H1 (cell line): ENCODE measurements at regions not wholly inside any gene's neighbourhood (a gene's known extent, or its start where the extent isn't known, plus 50 kb on each side); places are given as distances from the start of the nearest gene placed in this dataset.

Experiments
- KDM1A ChIP-seq: fragments of 200-600, 300-600 bp; sonication (generic); IDR thresholded peaks from 2 replicates; pipeline ENCODE4 v1.7.1; 2016; ENCODE audit warnings: mild to moderate bottlenecking, low read length, borderline replicate concordance
- SP1 ChIP-seq: IDR thresholded peaks from 2 replicates; pipeline ENCODE4 v1.6.1; 2011; ENCODE audit warnings: low read depth, low read length

DNA sequence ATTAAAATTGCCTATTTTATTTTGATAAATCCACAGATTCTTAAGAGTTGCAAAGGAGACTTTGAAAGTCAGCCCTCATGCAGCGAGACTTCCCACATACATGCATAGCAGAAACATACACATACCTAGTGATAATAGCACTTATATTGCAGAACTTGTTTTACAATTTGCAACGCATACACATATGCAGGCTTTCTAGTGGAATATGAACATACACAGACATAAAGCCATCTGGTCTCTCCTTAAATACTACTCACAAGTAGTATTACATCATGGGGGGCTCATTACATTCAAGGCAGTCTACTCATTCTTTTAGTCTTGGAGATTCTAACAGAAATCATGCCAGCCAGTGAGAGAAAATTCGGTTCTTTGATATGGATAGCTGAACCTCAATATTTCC, 295.1 kb upstream of the RND3 start:
- no peak for TF ChIP-seq KDM1A
- no peak for TF ChIP-seq SP1
